Kasumi-1 (cell line): ENCODE measurements at regions not wholly inside any gene's neighbourhood (a gene's known extent, or its start where the extent isn't known, plus 50 kb on each side); places are given as distances from the start of the nearest gene placed in this dataset.
"Not testable (repeated sequence)": the region's sequence is repeated elsewhere in the genome, so short reads cannot be mapped to it uniquely, and the experiment has no call there.

Experiments used
- DNase-seq, 2 experiments: peaks; one replicate each; lab custom pipeline; 2025; lab: John Stamatoyannopoulos, UW

- no peak for DNase-seq
Measured at GRCh38 chr5:98121036-98121936, 652.2 kb upstream of the RGMB start.

GRCh38 chr5:98128271-98128670 is 645.2 kb upstream of the RGMB start:
- no peak for DNase-seq

- no peak for DNase-seq
Measured at GRCh38 chr5:98128846-98129245, 644.6 kb upstream of the RGMB start.

- no peak for DNase-seq
Measured at GRCh38 chr5:98130261-98131035, 643.0 kb upstream of the RGMB start.

- no peak for DNase-seq
Measured at GRCh38 chr5:98144116-98144515, 629.3 kb upstream of the RGMB start.

- no peak for DNase-seq
Measured at GRCh38 chr5:98144710-98145109, 628.8 kb upstream of the RGMB start.

GRCh38 chr5:98157368-98157767 is 616.1 kb upstream of the RGMB start:
- no peak for DNase-seq

GRCh38 chr5:98158440-98158839 is 615.0 kb upstream of the RGMB start:
- DNase-seq: no peak

- DNase-seq: no peak
Measured at GRCh38 chr5:98163796-98164493, 609.5 kb upstream of the RGMB start.

GRCh38 chr5:98168871-98169270 is 604.6 kb upstream of the RGMB start:
- no peak for DNase-seq

- no peak for DNase-seq
Measured at GRCh38 chr5:98170994-98171393, 602.5 kb upstream of the RGMB start.

- no peak for DNase-seq
Measured at GRCh38 chr5:98173334-98173733, 600.1 kb upstream of the RGMB start.

- no peak for DNase-seq
Measured at GRCh38 chr5:98175474-98175873, 598.0 kb upstream of the RGMB start.

- no peak for DNase-seq
Measured at GRCh38 chr5:98179791-98180755, 593.4 kb upstream of the RGMB start.

- DNase-seq: no peak
Measured at GRCh38 chr5:98186128-98186527, 587.3 kb upstream of the RGMB start.

GRCh38 chr5:98187945-98188344 is 585.5 kb upstream of the RGMB start:
- no peak for DNase-seq

GRCh38 chr5:98190344-98190743 is 583.1 kb upstream of the RGMB start:
- DNase-seq: not testable (repeated sequence)

- DNase-seq: no peak
Measured at GRCh38 chr5:98193921-98194760, 579.3 kb upstream of the RGMB start.

GRCh38 chr5:98200726-98201541 is 572.5 kb upstream of the RGMB start:
- DNase-seq: no peak

GRCh38 chr5:98204798-98205197 is 568.7 kb upstream of the RGMB start:
- DNase-seq: no peak
